Lung (tissue), 11 donors: ENCODE measurements at regions not wholly inside any gene's neighbourhood (a gene's known extent, or its start where the extent isn't known, plus 50 kb on each side); places are given as distances from the start of the nearest gene placed in this dataset.
"Not testable (repeated sequence)": the region's sequence is repeated elsewhere in the genome, so short reads cannot be mapped to it uniquely, and the experiment has no call there.

ENCODE experiments used
- ATAC-seq: fragments of 200-7000 bp; cut with Tn5 transposase; one replicate; pipeline ENCODE4 v1.9.1; 2020; ENCODE audit warnings: moderate number of reproducible peaks; ENCODE audit not compliant: insufficient read depth, low FRiP score
- DNase-seq, 3 donors: peaks; one replicate each; pipeline ENCODE4 v3.0.0-alpha.2; 2013 to 2017
- H3K27ac ChIP-seq, 2 donors: one replicate each; pipeline ENCODE4 v1.5.1; 2013; ENCODE audit warnings: mild to moderate bottlenecking in 2 of 2, moderate library complexity in 2 of 2, control low read depth in 1 of 2, inconsistent platforms in 1 of 2, low read depth in 1 of 2, low read length in 1 of 2
- H3K27me3 ChIP-seq, 3 donors: one replicate each; pipeline ENCODE4 v1.5.1; 2013; ENCODE audit warnings: low read length in 2 of 3; ENCODE audit not compliant: control insufficient read depth in 3 of 3, insufficient read depth in 3 of 3
- H3K36me3 ChIP-seq, 4 donors: one replicate each; pipeline ENCODE4 v1.5.1; 2013; ENCODE audit warnings: low read length in 4 of 4, mild to moderate bottlenecking in 1 of 4, moderate library complexity in 1 of 4; ENCODE audit not compliant: control insufficient read depth in 4 of 4, insufficient read depth in 4 of 4
- H3K4me1 ChIP-seq, 5 donors: one replicate each; pipeline ENCODE4 v1.5.1; 2013; ENCODE audit warnings: low read length in 5 of 5, mild to moderate bottlenecking in 2 of 5, moderate library complexity in 1 of 5; ENCODE audit not compliant: control insufficient read depth in 5 of 5, insufficient read depth in 5 of 5
- H3K4me3 ChIP-seq: one replicate; pipeline ENCODE4 v1.5.1; 2013; ENCODE audit warnings: mild to moderate bottlenecking, control low read depth, moderate library complexity
- H3K9ac ChIP-seq, 2 donors: one replicate each; pipeline ENCODE4 v1.5.1; 2013; ENCODE audit warnings: low read length in 2 of 2, control low read depth in 1 of 2; ENCODE audit not compliant: insufficient read depth in 1 of 2
- H3K9me3 ChIP-seq, 4 donors: one replicate each; pipeline ENCODE4 v1.5.1; 2013; ENCODE audit warnings: low read length in 3 of 4, mild to moderate bottlenecking in 1 of 4, moderate library complexity in 1 of 4; ENCODE audit not compliant: control insufficient read depth in 4 of 4, insufficient read depth in 3 of 4
- CTCF ChIP-seq: IDR thresholded peaks from 2 replicates; pipeline ENCODE4 v1.5.1; 2012; ENCODE audit warnings: mild to moderate bottlenecking; ENCODE audit errors: control extremely low read depth, extremely low read depth
- WGBS, 2 donors: extraction: QIAGEN DNeasy Blood & Tissue Kit; methylation state at CpG; one replicate each; pipeline ENCODE4 v1.1.7; 2013; 5-methylcytosine and 5-hydroxymethylcytosine counted together
- donor health status: control.
- donor health status: control.
- donor health status: Bipolar disorder and iron deficiency.
- donor health status: healthy.
- donor health status: DM: yes; HTN: yes; CAD: no.

- 91 to 94% methylated on average over 4 of the region's 4 CpGs for WGBS, 2 donors
- Histone ChIP-seq H3K9ac (no peak overlapping the region), H3K4me3 (no peak overlapping the region), H3K4me1 (no peaks in the 10 kb centered on the region), H3K27me3 (no peaks in the 10 kb centered on the region), H3K27ac (no peak overlapping the region), H3K36me3 (no peaks in the 10 kb centered on the region), H3K9me3 (peaks cover 0 to 10% (median 0%) of the 10 kb centered on the region in 4 donors)
- ATAC-seq (no peak), DNase-seq (no peak)
- TF ChIP-seq CTCF = no peak
Observed at GRCh38 chr15:56568466-56569167, 103.7 kb upstream of the MNS1 start.

GRCh38 chr15:56557415-56557814 lies 92.5 kb upstream of the MNS1 start:
- no peak for TF ChIP-seq CTCF
- Histone ChIP-seq H3K27me3 (no peaks in the 10 kb centered on the region), H3K4me1 (peaks cover 0 to 2% (median 0%) of the 10 kb centered on the region in 5 donors), H3K27ac (no peak overlapping the region), H3K9ac (no peak overlapping the region), H3K4me3 (no peak overlapping the region), H3K9me3 (peaks cover 0 to 5% (median 0%) of the 10 kb centered on the region in 4 donors), H3K36me3 (no peaks in the 10 kb centered on the region)
- DNase-seq = no peak
- ATAC-seq = no peak

- H3K9me3 ChIP-seq = peaks cover 0 to 5% (median 3%) of the 10 kb centered on the region in 4 donors
- H3K4me3 ChIP-seq = no peak overlapping the region
- peak in 1 of 3 donors; percentile 59 for DNase-seq
- 78 to 91% methylated on average over 1 of the region's 1 CpG for WGBS, 2 donors
- H3K27me3 ChIP-seq = no peaks in the 10 kb centered on the region
- no peak overlapping the region for H3K27ac ChIP-seq
- no peaks in the 10 kb centered on the region for H3K36me3 ChIP-seq
- peaks cover 0 to 2% (median 0%) of the 10 kb centered on the region in 5 donors for H3K4me1 ChIP-seq
- no peak overlapping the region for H3K9ac ChIP-seq
- ATAC-seq = no peak
- TF ChIP-seq CTCF = no peak
Observed at GRCh38 chr15:56553486-56553885, 88.5 kb upstream of the MNS1 start.

- DNase-seq = no peak
- peaks cover 0 to 5% (median 3%) of the 10 kb centered on the region in 4 donors for H3K9me3 ChIP-seq
- 83 to 88% methylated on average over 1 of the region's 1 CpG for WGBS, 2 donors
- no peak overlapping the region for H3K4me3 ChIP-seq
- no peaks in the 10 kb centered on the region for H3K27me3 ChIP-seq
- H3K36me3 ChIP-seq = no peaks in the 10 kb centered on the region
- peaks cover 0 to 2% (median 0%) of the 10 kb centered on the region in 5 donors for H3K4me1 ChIP-seq
- no peak for ATAC-seq
- no peak overlapping the region for H3K27ac ChIP-seq
- no peak overlapping the region for H3K9ac ChIP-seq
- TF ChIP-seq CTCF = no peak
Observed at GRCh38 chr15:56552659-56553058, 87.7 kb upstream of the MNS1 start.

GRCh38 chr15:56540570-56540969 lies 75.6 kb upstream of the MNS1 start:
- H3K9ac ChIP-seq, H3K27ac ChIP-seq, H3K36me3 ChIP-seq, H3K4me1 ChIP-seq, H3K9me3 ChIP-seq, H3K4me3 ChIP-seq, ATAC-seq, DNase-seq, H3K27me3 ChIP-seq: not testable (repeated sequence)
- WGBS, 2 donors = 91 to 94% methylated on average over 18 to 24 of the region's 24 CpGs
